Panc1 (cell line): ENCODE measurements at regions not wholly inside any gene's neighbourhood (a gene's known extent, or its start where the extent isn't known, plus 50 kb on each side); places are given as distances from the start of the nearest gene placed in this dataset.

Experiments used
- POLR2AphosphoS5 ChIP-seq: IDR thresholded peaks from 2 replicates; pipeline ENCODE4 v1.6.1; 2012; ENCODE audit warnings: mild to moderate bottlenecking, low read depth, low read length, moderate library complexity
- SIN3A ChIP-seq: IDR thresholded peaks from 2 replicates; pipeline ENCODE4 v1.6.1; 2012; ENCODE audit warnings: low read depth, mild to moderate bottlenecking, low read length, moderate library complexity, borderline replicate concordance; ENCODE audit not compliant: insufficient read depth
- TF ChIP-seq, protein P1 (sequence below): fragments of 450-650 bp; IDR thresholded peaks from 2 replicates; pipeline ENCODE4 v1.5.1; 2017; ENCODE audit warnings: mild to moderate bottlenecking
- TF ChIP-seq, protein P2 (sequence below), 2 experiments: IDR thresholded peaks; 2 replicates each; pipeline ENCODE4 v1.6.1; 2011 to 2012; ENCODE audit warnings: low read depth in 2 of 2, control low read depth in 1 of 2, low read length in 1 of 2, mild to moderate bottlenecking in 1 of 2, moderate library complexity in 1 of 2; ENCODE audit not compliant: insufficient read depth in 1 of 2

DNA sequence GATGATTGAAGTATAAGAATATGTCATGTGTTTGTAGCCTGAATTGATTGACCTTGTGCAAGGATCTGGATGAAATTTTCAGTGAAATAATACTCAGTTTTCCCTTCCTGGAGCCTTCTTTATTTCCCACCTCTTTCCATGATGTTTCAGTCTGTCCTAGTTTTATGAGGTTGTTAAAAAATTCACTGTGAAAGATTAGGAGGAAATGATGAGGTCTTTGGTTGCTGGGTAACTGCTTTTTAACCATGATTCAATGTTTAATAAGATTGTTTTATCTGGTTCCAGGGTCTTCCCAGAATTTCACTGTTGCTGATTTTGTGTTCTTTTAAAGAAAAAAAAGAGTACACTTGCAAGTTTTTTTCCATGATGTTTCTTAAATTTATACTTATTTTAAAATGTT lies 221.5 kb downstream of the MBL2 start:
- TF ChIP-seq, protein P1, sequence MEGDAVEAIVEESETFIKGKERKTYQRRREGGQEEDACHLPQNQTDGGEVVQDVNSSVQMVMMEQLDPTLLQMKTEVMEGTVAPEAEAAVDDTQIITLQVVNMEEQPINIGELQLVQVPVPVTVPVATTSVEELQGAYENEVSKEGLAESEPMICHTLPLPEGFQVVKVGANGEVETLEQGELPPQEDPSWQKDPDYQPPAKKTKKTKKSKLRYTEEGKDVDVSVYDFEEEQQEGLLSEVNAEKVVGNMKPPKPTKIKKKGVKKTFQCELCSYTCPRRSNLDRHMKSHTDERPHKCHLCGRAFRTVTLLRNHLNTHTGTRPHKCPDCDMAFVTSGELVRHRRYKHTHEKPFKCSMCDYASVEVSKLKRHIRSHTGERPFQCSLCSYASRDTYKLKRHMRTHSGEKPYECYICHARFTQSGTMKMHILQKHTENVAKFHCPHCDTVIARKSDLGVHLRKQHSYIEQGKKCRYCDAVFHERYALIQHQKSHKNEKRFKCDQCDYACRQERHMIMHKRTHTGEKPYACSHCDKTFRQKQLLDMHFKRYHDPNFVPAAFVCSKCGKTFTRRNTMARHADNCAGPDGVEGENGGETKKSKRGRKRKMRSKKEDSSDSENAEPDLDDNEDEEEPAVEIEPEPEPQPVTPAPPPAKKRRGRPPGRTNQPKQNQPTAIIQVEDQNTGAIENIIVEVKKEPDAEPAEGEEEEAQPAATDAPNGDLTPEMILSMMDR, result no peak
- TF ChIP-seq SIN3A (no peak), POLR2AphosphoS5 (no peak)
- TF ChIP-seq, protein P2, sequence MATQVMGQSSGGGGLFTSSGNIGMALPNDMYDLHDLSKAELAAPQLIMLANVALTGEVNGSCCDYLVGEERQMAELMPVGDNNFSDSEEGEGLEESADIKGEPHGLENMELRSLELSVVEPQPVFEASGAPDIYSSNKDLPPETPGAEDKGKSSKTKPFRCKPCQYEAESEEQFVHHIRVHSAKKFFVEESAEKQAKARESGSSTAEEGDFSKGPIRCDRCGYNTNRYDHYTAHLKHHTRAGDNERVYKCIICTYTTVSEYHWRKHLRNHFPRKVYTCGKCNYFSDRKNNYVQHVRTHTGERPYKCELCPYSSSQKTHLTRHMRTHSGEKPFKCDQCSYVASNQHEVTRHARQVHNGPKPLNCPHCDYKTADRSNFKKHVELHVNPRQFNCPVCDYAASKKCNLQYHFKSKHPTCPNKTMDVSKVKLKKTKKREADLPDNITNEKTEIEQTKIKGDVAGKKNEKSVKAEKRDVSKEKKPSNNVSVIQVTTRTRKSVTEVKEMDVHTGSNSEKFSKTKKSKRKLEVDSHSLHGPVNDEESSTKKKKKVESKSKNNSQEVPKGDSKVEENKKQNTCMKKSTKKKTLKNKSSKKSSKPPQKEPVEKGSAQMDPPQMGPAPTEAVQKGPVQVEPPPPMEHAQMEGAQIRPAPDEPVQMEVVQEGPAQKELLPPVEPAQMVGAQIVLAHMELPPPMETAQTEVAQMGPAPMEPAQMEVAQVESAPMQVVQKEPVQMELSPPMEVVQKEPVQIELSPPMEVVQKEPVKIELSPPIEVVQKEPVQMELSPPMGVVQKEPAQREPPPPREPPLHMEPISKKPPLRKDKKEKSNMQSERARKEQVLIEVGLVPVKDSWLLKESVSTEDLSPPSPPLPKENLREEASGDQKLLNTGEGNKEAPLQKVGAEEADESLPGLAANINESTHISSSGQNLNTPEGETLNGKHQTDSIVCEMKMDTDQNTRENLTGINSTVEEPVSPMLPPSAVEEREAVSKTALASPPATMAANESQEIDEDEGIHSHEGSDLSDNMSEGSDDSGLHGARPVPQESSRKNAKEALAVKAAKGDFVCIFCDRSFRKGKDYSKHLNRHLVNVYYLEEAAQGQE (IDR thresholded peaks at IDR 0.05; ENCODE audit: insufficient read depth in 1 of 2, low read depth in 2 of 2, low read length in 1 of 2), result no peak
